Tibial artery (tissue), 4 donors: ENCODE measurements at regions not wholly inside any gene's neighbourhood (a gene's known extent, or its start where the extent isn't known, plus 50 kb on each side); places are given as distances from the start of the nearest gene placed in this dataset.
"Not testable (repeated sequence)": the region's sequence is repeated elsewhere in the genome, so short reads cannot be mapped to it uniquely, and the experiment has no call there.

Experiments
- DNase-seq, 2 donors: peaks; one replicate each; pipeline ENCODE4 v3.0.0-alpha.2; 2019
- H3K27ac ChIP-seq, 2 donors: fragments of 200-600 bp; sonication (generic) in 1 of 2; 1 replicate in 1 of 2; 2 replicates in 1 of 2; pipeline ENCODE4 v1.5.1; 2018 to 2019; ENCODE audit warnings: mild to moderate bottlenecking in 1 of 2
- H3K27me3 ChIP-seq, 2 donors: fragments of 200-600 bp; sonication (generic) in 1 of 2; one replicate each; pipeline versions ENCODE4 v1.5.1 to v1.6.0; 2016 to 2019
- H3K36me3 ChIP-seq, 3 donors: fragments of 200-600 bp; sonication (generic) in 2 of 3; one replicate each; pipeline ENCODE4 v1.5.1; 2016 to 2019; ENCODE audit warnings: mild to moderate bottlenecking in 2 of 3
- H3K4me1 ChIP-seq, 4 donors: fragments of 200-600 bp; sonication (generic) in 2 of 4; 1 replicate in 3 of 4; 2 replicates in 1 of 4; pipeline ENCODE4 v1.5.1; 2016 to 2019
- H3K4me3 ChIP-seq, 2 donors: fragments of 200-600 bp; sonication (generic) in 1 of 2; 1 replicate in 1 of 2; 2 replicates in 1 of 2; pipeline ENCODE4 v1.5.1; 2018 to 2019; ENCODE audit warnings: mild to moderate bottlenecking in 2 of 2
- H3K9me3 ChIP-seq, 3 donors: fragments of 200-600 bp; sonication (generic) in 1 of 3; one replicate each; pipeline ENCODE4 v1.5.1; 2016 to 2019
- CTCF ChIP-seq, 2 experiments: fragments of 200-600 bp in 1 of 2; fragments of 450-650 bp in 1 of 2; IDR thresholded peaks; one replicate each; pipeline ENCODE4 v1.5.1; 2017 to 2019; ENCODE audit warnings: antibody characterized with exemption in 2 of 2, mild to moderate bottlenecking in 1 of 2, moderate library complexity in 1 of 2
- intact Hi-C: fragments of 100-400 bp; cut with DNase I; formaldehyde crosslinking; loops from one replicate; pipeline ENCODE4 v1.15.0; 2023; ENCODE audit warnings: low total_unique reads

- H3K27me3 ChIP-seq: no peaks in the 10 kb centered on the region
- H3K36me3 ChIP-seq: no peaks in the 10 kb centered on the region
- H3K9me3 ChIP-seq: no peaks in the 10 kb centered on the region
- intact Hi-C loops: no loop called here
- peaks cover 0 to 32% (median 4%) of the 10 kb centered on the region in 4 donors for H3K4me1 ChIP-seq
- no peak for DNase-seq
- no peak for TF ChIP-seq CTCF (IDR thresholded peaks at IDR 0.05)
- no peak overlapping the region for H3K4me3 ChIP-seq
- H3K27ac ChIP-seq: no peak overlapping the region
These were observed 177.3 kb upstream of the HMHB1 start for GRCh38 chr5:143634689-143635088.

GRCh38 chr5:143629871-143630659 lies 181.9 kb upstream of the HMHB1 start:
- Histone ChIP-seq H3K27me3 (no peaks in the 10 kb centered on the region), H3K27ac (no peak overlapping the region), H3K4me1 (peaks cover 0 to 4% (median 0%) of the 10 kb centered on the region in 4 donors), H3K9me3 (no peaks in the 10 kb centered on the region), H3K36me3 (no peaks in the 10 kb centered on the region), H3K4me3 (no peak overlapping the region)
- DNase-seq: no peak
- intact Hi-C loops: no loop called here
- no peak for TF ChIP-seq CTCF (IDR thresholded peaks at IDR 0.05)

GRCh38 chr5:143625048-143625447 lies 186.9 kb upstream of the HMHB1 start:
- intact Hi-C loops, H3K27me3 ChIP-seq: not testable (repeated sequence)

GRCh38 chr5:143624465-143624864 lies 187.5 kb upstream of the HMHB1 start:
- intact Hi-C loops: no loop called here
- no peak overlapping the region for H3K27ac ChIP-seq
- no peak for TF ChIP-seq CTCF (IDR thresholded peaks at IDR 0.05)
- no peak overlapping the region for H3K4me3 ChIP-seq
- H3K27me3 ChIP-seq: no peaks in the 10 kb centered on the region
- H3K36me3 ChIP-seq: no peaks in the 10 kb centered on the region
- no peaks in the 10 kb centered on the region for H3K9me3 ChIP-seq
- H3K4me1 ChIP-seq: no peaks in the 10 kb centered on the region
- DNase-seq: no peak

More at GRCh38 chr5:143625048-143625447, 186.9 kb upstream of the HMHB1 start:
- not testable (repeated sequence) for H3K27ac ChIP-seq, DNase-seq, H3K9me3 ChIP-seq, H3K4me1 ChIP-seq, H3K36me3 ChIP-seq, H3K4me3 ChIP-seq

GRCh38 chr5:143619040-143619439 lies 192.9 kb upstream of the HMHB1 start:
- Histone ChIP-seq H3K9me3 (no peaks in the 10 kb centered on the region), H3K27me3 (no peaks in the 10 kb centered on the region), H3K4me3 (no peak overlapping the region), H3K4me1 (no peaks in the 10 kb centered on the region), H3K36me3 (no peaks in the 10 kb centered on the region), H3K27ac (no peak overlapping the region)
- no peak for DNase-seq
- intact Hi-C loops: no loop called here
- no peak for TF ChIP-seq CTCF (IDR thresholded peaks at IDR 0.05)

- TF ChIP-seq CTCF (IDR thresholded peaks at IDR 0.05): no peak
- Histone ChIP-seq H3K27ac (no peak overlapping the region), H3K4me1 (no peaks in the 10 kb centered on the region), H3K27me3 (no peaks in the 10 kb centered on the region), H3K36me3 (no peaks in the 10 kb centered on the region), H3K9me3 (no peaks in the 10 kb centered on the region), H3K4me3 (no peak overlapping the region)
- intact Hi-C loops: no loop called here
- DNase-seq: no peak
These were observed 193.8 kb upstream of the HMHB1 start for GRCh38 chr5:143618141-143618540.
